Activated CD4-positive, alpha-beta T cell treated with anti-CD3 and anti-CD28 coated beads, Interleukin-2, Interleukin-6, amounts not matched to agents 100 ng/mL and 50 ng/mL, durations not matched to agents 16 hours and 8 hours (primary cell): ENCODE measurements at regions not wholly inside any gene's neighbourhood (a gene's known extent, or its start where the extent isn't known, plus 50 kb on each side); places are given as distances from the start of the nearest gene placed in this dataset.

Source experiments
- DNase-seq: peaks from one replicate; pipeline ENCODE4 v3.0.0-alpha.2; 2020

DNA sequence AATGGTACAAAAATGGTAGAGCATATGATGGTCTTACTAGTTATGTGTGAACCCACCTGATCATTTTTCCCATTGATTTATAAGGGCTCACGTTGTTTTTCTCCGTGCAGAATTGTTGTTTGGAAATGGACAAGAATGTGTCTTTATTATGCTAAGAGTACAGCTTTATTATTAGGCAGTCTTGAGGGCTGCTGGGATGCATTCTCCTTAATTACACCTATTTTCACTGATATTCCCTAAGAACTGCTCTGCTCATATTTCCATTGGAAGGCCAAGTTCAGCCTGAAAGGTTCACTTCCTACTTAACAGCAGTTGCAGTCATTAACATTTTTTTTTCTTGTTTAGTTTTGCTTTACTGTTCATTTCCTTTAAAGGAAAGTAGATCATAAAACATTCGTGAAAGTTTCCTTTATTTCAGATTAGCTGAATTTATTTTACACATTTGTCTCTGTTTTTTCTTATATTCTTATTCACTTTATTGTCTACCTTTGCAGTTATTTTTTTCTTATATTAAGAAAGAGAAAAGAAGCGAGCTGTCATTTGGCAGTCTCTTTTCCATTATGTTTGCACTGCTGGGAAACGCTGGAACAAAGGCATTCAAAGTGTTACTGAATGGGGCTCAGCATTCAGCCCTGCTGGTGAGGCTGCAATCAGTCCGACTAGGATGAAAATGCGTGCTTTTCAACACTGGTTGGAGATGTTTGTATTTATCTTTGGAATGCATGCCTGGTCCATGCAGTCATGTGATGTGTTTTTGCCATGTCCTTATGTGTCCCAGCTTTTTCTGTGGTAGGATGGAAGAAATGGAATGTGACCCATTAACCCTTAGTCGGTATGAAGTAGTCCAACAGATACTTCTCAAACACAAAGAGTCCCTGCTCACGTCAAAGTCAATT, 602.7 kb upstream of the ZNF608 start:
- no peak for DNase-seq

- DNase-seq: no peak
Measured at GRCh38 chr5:125357660-125358059, 611.2 kb upstream of the ZNF608 start.

DNA sequence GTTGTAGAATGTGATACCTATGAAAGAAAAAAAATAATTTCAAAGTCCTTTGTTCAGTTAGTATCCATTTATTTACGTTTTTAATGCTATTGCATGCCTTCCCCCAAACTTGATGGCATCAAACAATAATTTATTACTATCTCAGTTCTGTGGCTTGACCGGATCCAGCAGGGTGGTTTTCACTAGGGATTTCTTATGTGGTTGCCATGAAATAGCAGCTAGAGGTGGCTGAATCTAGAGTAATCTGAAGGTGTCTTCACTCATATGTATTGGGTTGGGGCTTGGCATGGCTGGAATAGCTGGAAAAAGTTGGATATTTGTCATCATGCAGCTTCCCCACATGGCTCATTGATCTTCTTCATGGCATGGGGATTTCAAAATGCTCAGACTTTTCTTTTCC, 619.3 kb upstream of the ZNF608 start:
- DNase-seq: no peak

DNA sequence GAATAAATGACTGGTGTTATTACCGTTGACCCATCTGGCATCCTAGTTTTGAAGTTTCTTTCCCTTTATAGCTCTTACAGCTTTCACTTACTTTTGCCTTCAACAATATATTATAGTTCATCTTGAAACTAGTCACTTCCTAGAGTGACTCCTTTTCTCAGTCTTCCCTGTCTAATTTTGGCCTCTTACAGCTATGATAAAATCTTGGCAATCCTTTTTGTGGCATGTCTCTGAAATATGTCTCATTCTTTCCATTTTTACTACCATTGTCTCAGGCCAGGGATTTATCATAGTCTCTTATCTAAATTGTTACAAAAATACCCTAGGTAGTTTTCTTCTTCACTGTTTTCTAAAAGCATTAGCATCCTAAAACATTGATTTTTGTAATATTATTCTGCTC, 621.3 kb upstream of the ZNF608 start:
- no peak for DNase-seq

DNA sequence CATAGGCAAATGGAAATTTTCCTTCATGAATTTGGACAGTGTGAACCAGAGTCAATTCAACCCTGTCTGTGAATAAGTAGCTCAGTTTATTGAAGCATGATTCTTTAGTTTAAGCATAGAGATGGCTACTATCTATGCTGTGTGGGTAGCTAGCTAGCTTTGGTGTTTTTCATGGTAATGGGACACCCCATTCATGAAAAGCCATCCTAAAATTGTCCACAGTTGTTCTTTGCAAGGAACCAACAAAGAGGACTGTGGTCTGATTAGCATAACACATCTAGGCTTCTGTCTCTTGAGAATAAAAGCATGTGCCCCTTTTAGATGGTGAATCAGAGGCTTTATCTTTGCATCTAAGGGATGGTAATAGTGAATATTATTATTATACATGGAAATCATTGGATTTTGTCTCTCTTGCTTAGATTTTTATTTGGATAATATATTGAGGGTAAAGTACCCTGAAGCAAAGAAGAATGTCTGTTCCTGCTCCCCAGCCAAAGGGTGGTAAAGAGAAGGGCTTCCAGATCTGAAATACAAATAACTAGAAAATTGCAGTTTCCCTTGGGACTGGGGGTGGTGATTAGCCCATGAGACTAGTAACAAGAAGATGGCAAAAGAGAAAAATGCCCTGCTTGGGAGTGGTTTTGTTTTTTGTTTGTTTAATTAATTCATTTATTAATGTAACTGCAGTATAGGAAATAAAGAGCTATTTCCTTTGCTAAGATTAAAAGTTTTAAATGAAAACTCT, 624.2 kb upstream of the ZNF608 start:
- DNase-seq: no peak

- no peak for DNase-seq
Measured at GRCh38 chr5:125372694-125373631, 626.5 kb upstream of the ZNF608 start.

GRCh38 chr5:125375143-125375542, 628.7 kb upstream of the ZNF608 start:
- no peak for DNase-seq

GRCh38 chr5:125376059-125376641, 629.7 kb upstream of the ZNF608 start:
- DNase-seq: no peak

GRCh38 chr5:125377141-125377540, 630.7 kb upstream of the ZNF608 start:
- no peak for DNase-seq

DNA sequence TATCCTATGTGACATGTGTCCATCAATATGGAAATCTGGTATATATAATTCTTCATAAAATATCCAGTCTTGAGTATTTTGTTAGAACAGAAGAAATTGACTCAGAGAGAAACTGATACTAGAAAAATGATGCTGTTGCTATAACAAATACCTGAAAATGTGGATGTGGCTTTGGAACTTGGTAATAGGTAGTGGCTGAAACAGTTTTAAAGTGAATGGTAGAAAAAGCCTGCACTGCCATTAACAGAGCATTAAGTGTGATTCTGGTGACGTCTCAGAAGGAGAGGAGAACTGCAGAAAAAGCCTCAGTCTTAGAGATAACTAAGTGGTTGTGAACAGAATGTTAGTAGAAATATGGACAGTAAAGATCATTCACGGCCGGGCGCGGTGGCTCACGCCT, 634.9 kb upstream of the ZNF608 start:
- no peak for DNase-seq

- DNase-seq: no peak
Measured at GRCh38 chr5:125384071-125384470, 637.6 kb upstream of the ZNF608 start.

GRCh38 chr5:125390326-125390725, 643.9 kb upstream of the ZNF608 start:
- no peak for DNase-seq

DNA sequence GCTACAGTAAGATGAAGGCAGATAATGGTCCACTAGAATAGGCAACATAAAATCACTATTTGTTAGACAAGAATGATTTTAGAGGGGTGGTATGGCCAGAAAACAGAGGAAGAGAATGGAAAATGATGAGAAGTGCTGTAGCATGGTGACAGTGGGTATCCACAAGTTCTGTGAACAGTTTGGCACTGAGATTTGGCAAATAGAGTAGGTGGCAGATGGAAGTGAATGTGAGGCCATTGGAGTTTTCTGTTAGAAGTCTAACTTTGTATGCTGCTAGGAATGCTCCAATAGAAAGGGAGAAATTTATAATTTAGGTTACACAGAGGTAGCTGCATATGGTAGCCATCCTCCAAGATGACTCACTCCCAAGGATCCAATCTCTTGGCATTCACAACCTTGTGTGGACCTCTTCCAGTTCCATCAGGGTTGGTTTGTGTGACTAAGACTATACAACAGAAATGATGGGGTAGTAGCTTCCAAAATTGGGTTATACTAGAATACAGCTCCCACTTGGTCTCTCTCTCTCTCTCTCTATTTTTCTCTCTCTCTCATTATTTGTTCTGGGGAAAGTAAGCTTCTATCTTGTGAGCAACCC, 646.9 kb upstream of the ZNF608 start:
- DNase-seq: no peak

DNA sequence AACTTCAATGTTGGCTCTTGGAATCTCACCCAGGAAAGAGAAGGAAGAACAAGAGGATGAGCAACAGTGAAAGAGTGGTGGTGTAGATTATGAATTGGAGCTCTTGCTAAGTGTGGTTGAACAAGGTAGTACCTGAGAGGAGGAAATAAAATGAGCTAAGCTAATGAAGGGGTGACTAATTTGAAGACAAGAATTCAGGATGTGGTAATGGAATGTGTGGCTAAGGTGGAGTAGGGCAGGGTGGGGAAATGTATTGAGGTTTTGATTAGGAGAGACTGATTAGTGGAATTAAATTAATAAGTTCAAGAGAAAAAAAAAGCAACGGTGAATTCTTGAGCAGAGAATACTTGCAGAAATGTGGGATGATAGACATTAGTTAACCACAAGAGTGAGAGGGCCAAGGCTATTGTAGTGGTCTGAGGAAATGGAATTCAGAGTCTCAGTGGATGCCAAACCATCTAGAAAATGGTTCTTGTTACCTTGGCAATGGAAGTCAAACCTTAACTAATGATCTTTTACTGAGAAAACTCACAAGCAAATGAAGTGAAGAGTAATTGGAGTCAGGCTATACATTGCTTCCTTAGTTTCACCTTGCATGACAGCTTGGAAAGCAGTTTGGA, 648.3 kb upstream of the ZNF608 start:
- no peak for DNase-seq

DNA sequence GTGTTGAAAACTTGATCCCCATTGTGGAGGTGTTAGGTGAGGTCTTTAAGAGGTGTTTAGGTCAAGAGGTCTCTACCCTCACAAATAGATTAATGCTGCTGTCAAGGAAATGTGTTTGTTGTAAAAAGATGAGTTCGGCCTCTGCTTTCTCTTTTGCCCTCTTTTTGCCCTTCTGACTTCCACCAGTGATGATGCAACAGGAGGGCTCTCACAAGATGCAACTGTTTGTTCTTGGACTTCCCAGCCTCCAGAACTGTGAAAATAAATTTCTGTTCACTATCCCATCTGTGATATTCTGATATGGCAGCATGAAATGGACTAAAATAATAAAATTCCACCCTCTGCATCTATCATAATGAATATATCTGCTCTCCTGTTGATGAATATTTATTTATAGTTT, 650.0 kb upstream of the ZNF608 start:
- DNase-seq: no peak

- DNase-seq: no peak
Measured at GRCh38 chr5:125398466-125398865, 652.0 kb upstream of the ZNF608 start.

- no peak for DNase-seq
Measured at GRCh38 chr5:125399885-125400284, 653.4 kb upstream of the ZNF608 start.

DNA sequence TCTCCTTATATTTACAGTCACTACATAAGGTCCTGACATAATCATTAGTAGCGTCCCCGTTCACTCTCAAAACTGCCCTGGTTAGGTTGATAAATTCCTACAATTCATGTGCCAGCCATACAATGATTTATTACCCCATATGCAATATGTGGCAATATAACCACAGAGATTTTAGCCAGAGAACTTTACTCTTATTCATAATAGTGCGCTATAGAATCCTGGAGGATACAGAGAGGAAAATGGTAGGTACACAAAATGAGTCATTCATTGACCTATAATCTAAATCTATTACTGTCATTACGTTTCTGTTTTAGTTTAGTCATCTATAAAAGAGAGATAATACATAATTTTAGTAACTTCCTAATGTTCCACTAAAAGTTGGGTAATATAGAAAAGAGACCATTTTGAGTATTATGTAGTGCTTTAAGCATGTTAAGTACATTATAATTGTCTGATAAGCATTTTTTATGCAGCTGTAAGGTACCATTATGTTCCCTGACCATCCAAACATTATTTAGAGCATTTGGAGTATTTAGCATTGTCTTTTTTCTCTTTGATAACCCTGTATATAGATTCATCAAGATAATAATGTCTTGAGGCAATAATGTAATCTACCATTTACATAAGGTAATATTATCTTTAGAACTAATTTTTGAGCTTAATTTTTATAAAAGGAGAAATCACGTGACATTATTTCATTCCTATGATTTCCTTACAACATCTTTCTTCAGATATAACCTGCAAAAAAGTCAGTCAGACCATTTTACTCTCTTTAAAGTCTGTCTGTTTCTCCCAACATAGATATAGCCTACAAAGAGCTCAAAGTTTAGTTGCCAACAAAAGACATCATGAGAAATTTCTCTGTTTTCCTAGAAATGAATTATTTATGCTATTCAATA, 655.5 kb upstream of the ZNF608 start:
- no peak for DNase-seq

GRCh38 chr5:125402787-125403186, 656.3 kb upstream of the ZNF608 start:
- DNase-seq: no peak

DNA sequence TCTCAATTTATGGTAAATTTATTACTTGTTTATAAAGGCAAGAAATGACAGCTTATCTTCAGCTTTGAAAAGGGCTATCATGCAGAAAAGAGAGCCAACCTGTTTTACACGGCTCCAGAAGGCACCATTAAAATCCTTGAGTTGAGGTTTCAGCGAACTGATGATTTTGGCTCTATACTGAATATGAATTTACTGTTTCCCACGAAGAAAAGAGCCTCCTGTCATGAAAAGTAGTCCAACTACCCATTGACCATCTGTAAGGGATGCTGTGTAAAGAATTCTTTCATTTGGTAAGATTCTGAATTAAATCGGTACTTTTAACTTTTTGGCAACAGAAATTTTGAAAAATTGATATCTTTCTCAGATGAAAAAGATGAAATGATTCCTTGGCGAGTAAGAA, 657.6 kb upstream of the ZNF608 start:
- DNase-seq: no peak
